Posterior cingulate gyrus (tissue), 11 donors: ENCODE measurements at regions not wholly inside any gene's neighbourhood (a gene's known extent, or its start where the extent isn't known, plus 50 kb on each side); places are given as distances from the start of the nearest gene placed in this dataset.

Experiments used
- DNase-seq, 10 donors: peaks; one replicate each; pipeline versions ENCODE4 v3.0.0 to v3.0.0-alpha.2; 2020 to 2021; ENCODE audit warnings: mixed read lengths in 3 of 10
- intact Hi-C: fragments of 100-400 bp; cut with DNase I; formaldehyde crosslinking; loops from one replicate; pipeline ENCODE4 v1.15.1; 2023

- intact Hi-C loops = no loop called here
- DNase-seq = no peak
Observed at GRCh38 chr1:234776876-234777855, 167.2 kb upstream of the IRF2BP2 start.

- intact Hi-C loops = no loop called here
- DNase-seq = peak in 2 of 10 donors; percentile 86
Observed at GRCh38 chr1:234776256-234776875, 166.4 kb upstream of the IRF2BP2 start.

GRCh38 chr1:234775477-234776246, 165.7 kb upstream of the IRF2BP2 start:
- no peak for DNase-seq
- intact Hi-C loops = no loop called here

- intact Hi-C loops = no loop called here
- DNase-seq = no peak
Observed at GRCh38 chr1:234774971-234775370, 165.0 kb upstream of the IRF2BP2 start.

GRCh38 chr1:234773936-234774677, 164.1 kb upstream of the IRF2BP2 start:
- intact Hi-C loops = no loop called here
- no peak for DNase-seq

- intact Hi-C loops = no loop called here
- peak in 3 of 10 donors; percentile 27 to 88 (median 29) for DNase-seq
Observed at GRCh38 chr1:234772345-234773147, 162.6 kb upstream of the IRF2BP2 start.

GRCh38 chr1:234771642-234772344, 161.8 kb upstream of the IRF2BP2 start:
- intact Hi-C loops = no loop called here
- no peak for DNase-seq

- intact Hi-C loops = no loop called here
Observed at GRCh38 chr1:234770924-234771540, 161.1 kb upstream of the IRF2BP2 start.

GRCh38 chr1:234769986-234770795, 160.2 kb upstream of the IRF2BP2 start:
- DNase-seq = no peak
- intact Hi-C loops = no loop called here

More at GRCh38 chr1:234770924-234771540, 161.1 kb upstream of the IRF2BP2 start:
- DNase-seq = no peak

GRCh38 chr1:234769284-234769985, 159.5 kb upstream of the IRF2BP2 start:
- intact Hi-C loops = no loop called here
- peak in 1 of 10 donors; percentile 27 for DNase-seq

GRCh38 chr1:234768569-234769283, 158.7 kb upstream of the IRF2BP2 start:
- intact Hi-C loops = no loop called here
- DNase-seq = peak in 1 of 10 donors; percentile 39

GRCh38 chr1:234768171-234768568, 158.2 kb upstream of the IRF2BP2 start:
- intact Hi-C loops = no loop called here

GRCh38 chr1:234765672-234766071, 155.7 kb upstream of the IRF2BP2 start:
- intact Hi-C loops = no loop called here
- DNase-seq = no peak

More at GRCh38 chr1:234768171-234768568, 158.2 kb upstream of the IRF2BP2 start:
- DNase-seq = peak in 1 of 10 donors; percentile 43

- no peak for DNase-seq
- intact Hi-C loops = no loop called here
Observed at GRCh38 chr1:234765181-234765580, 155.2 kb upstream of the IRF2BP2 start.

- peak in 1 of 10 donors; percentile 21 for DNase-seq
- intact Hi-C loops = no loop called here
Observed at GRCh38 chr1:234763910-234764309, 153.9 kb upstream of the IRF2BP2 start.

- intact Hi-C loops = no loop called here
Observed at GRCh38 chr1:234763367-234763766, 153.4 kb upstream of the IRF2BP2 start.

More at GRCh38 chr1:234763367-234763766, 153.4 kb upstream of the IRF2BP2 start:
- peak in 1 of 10 donors; percentile 28 for DNase-seq
